GM19238 (cell line): ENCODE measurements at regions not wholly inside any gene's neighbourhood (a gene's known extent, or its start where the extent isn't known, plus 50 kb on each side); places are given as distances from the start of the nearest gene placed in this dataset.

Experiments
- DNase-seq: peaks from one replicate; pipeline ENCODE4 v3.0.0; 2011; ENCODE audit warnings: low spot score; ENCODE audit not compliant: insufficient read length

DNA sequence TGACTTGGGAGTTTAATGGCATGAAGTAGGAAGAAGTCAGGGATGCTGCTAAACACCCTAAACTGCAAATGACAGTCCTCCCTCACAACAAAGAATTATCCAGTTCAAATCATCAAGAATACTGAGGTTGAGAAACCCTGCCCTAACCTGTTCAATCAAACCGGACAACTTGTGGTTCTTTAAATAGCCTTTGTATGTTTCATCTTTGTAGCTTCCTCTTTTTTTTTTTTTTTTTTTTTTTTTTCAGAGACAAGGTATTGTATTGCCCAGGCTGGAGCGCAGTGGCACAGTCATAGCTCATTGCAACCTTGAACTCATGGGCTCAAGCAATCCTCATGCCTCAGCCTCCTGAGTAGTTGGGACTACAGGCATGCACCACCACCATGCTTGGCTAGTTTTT, 52.5 kb upstream of the TTC29 start:
- DNase-seq, result no peak

DNA sequence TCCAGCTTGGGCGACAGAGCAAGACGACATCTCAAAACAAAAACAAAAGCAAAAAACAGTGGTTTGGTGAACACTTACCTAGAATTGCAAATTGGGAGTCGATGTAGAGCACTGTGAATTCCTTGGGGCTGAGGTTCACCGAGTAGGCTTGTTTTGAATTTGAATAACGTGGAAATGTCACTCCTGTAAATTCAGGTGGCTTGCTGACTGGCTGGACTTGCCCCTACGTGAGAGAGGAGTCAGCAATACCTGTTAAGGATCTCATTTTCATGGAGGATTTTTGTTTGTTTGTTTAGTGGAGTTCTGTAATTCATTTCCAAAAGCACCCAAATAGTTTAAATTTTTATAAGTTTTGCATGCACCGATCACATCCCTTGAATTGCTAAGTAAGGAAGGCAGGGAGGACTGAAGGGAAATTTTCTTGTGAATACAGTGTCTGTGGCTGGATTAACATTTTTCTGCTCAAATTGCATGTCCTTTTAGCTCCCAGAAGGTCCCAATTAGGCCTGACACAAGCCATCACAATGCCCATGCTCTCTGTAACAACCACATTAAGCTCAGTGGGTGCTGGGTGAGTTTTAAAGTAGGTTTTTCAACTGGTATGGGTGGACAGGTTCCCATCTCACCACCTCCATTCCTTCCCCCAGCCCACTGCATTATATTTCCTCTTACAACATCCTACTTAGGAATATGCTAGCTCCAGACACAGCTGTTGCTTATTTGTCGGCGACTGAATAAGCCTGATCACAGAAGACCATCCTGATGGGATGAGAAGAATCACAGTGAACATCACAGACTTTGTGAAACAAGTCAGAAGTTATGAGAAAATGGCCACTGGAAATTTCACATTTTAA, 58.5 kb upstream of the TTC29 start:
- no peak for DNase-seq

DNA sequence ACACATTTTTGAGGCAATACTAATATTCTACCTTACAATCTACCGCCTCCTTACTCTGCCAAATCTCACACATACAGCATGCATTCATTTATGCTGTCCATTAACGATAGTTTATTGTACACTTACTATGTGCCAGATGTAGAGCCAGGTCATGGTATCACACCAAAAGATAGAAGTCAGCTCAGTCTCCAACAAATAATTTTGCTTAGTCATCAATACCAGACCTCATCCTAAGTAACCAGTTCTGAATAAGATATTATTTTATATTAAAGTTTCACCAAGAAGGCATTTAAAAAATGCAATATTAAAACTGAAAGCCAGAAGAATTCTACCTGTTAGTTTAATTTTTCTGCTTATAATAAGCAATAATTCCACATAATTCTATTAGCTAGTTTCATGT, 60.6 kb upstream of the TTC29 start:
- no peak for DNase-seq

DNA sequence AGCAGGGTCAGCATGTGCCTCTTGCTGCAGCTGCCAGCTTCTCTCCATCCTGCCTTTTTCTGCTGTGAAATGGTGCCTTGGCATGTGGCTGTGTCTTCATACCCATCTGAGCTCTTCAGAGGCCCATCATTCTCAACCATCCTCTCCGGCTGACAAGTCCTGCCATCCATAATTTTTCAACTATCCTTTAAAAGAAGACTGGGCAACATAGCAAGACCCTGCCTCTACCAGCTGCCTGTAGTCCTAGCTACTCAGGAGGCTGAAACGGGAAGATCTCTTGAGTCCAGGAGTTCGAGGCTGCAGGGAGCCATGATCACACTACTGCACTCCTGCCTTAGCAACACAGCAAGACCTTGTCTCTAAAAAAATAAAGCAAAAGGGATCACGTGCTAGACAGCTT, 64.2 kb upstream of the TTC29 start:
- DNase-seq, result no peak

DNA sequence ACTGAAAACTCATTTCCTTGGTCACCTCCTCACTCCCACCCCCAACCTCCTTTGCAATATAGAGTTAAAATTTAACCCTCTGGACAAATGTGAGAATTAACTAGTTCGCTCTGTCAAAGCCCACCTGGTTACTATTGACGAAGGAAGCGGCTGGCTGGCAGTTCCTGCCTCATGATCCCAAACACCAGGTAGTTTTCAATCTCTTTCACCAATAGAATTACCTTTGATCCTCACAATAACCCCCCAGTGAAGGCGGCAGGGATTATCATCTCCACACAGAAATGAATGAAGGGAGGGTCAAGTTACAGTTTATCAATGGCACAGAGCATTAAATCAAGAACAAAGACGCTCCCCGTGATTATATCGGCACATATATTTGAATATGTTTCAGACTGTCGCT, 65.7 kb upstream of the TTC29 start:
- DNase-seq, result no peak

DNA sequence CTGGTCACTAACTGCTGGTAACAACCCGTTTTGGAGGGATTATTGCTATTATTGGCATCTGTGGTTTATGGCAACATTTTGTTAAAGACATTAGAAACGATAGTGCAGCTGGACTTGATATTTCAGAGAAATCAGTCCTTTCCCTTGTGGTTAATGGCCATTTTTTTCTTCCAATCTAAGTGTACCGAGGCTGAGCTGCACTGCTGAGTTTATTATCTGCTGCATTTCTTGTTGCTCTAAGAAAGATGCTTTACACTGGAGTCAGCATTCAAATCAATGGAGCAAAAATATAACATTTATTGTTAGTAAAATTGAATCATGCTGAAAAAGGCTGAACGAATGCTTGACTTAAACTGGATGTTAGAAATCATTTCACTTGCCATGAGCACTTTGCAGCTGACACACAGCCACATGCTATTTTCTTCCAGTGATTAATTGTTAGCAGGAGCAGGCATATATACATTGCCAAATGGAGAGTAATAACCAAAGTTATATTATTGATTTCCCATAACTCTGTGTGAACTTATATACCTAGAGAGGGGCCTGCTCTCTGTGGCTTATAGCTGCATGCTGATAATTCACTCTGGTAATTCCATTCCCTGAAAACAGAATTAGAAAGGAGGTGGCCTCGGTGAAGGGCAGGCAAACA, 66.5 kb upstream of the TTC29 start:
- DNase-seq, result no peak

DNA sequence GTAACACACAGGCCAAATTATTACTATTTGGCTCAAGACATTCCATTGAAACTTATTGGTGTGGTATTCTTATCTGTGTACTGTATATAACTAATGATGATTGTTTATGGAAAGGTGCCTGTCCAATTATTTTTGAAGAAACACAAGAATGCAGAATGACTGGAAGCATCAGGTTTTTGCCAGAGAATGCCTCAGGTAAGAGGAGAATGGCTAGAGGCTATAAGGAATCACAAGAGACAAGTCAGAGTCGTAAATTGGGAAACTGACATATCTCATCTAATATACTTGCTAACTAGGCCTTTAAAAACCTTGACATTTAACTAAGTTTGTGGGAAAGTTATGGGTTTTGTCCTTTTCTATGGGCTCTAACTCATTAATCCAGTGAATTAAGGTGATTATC, 69.3 kb upstream of the TTC29 start:
- DNase-seq, result no peak

DNA sequence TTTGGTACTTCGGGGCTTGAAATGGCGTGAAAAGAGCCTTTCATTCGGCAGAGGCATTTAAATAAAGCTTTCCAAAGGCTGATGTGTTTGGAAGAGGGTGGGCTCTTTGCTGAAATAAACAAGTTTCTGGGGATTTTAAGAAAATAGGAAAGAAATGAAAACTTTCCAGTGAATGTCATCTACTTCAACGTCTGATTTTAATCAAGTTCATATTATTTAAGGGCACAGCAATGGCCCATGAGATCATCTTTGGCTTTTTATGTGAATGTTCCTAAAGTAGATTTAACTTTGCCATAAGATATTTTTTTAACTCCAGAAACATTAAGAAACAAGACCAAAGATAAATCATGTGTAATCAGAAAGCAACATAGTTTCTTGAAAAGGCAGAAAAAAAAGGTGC, 69.8 kb upstream of the TTC29 start:
- no peak for DNase-seq

DNA sequence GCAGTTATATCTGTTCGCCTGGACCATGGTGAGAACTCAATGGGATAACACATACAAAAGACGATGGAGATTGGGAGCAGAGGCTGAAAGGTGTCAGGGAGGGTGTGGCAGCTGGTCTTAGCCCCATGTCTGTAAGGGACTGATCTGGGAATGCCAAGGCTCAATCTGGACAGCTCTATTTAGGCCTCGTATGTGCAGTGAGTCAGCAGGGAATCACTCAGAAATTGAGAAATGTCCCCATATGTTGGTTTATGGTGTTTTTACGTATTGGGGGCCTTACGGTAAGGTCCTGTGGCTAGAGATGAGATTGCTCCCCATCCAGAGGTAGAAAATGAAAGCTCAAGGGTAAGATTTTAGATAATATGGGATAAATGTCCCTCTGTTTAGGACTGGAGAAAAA, 71.4 kb upstream of the TTC29 start:
- no peak for DNase-seq

DNA sequence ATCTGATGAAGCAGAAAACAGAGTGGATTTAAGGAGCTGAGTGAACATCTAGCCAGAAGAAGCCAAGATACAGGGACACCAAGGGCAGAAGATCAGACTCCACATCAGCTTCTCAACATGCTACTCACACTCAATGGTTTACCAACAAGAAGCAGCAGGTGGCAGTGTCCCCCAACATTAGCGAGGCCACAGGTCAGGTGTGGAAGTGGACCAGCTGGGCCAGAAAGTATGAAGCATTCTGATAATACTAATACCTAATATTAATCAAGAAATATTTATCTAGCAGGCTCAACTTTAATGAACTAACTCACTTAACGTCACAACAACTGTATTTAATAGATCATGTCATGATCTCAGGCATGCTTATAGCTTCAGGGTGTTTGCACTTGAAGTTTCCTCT, 73.4 kb upstream of the TTC29 start:
- no peak for DNase-seq

DNA sequence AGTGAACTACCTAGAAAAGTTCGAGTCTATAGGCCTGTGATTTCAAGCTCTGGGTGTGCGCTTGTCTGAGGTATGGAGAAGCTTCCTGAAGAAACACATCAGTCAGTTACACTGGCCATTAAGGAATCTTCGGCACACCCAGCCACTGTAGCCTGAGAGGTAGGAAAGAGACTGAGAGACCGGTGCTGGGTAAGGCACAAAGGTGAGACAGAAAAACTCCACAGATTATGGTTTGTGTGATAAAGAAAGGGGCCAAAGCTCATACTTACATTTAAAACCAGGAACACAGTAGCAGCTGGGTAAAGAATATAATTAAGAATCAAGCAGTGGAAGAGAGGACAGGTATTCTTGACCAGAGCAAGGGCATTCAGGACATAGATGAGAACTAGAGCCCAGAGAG, 74.8 kb upstream of the TTC29 start:
- no peak for DNase-seq

DNA sequence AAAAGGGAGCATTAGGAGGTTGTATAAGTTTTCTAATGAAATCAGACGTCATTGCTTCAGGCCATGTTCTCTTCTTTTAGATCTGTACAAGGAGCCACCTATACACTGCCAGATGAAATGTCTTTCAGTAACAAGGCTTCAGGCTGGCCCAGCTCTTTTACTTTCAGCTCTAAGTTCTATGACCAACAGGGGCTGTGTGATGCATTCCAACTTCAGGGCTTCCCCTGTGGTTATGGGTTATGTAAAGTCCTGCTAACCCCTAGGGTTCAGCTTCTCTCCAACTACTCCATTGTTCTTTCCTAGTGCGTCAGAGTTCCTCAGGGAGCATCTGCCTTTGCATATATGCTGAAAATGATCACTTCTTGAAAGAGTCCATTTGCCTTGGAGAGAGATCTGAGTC, 79.4 kb upstream of the TTC29 start:
- no peak for DNase-seq

DNA sequence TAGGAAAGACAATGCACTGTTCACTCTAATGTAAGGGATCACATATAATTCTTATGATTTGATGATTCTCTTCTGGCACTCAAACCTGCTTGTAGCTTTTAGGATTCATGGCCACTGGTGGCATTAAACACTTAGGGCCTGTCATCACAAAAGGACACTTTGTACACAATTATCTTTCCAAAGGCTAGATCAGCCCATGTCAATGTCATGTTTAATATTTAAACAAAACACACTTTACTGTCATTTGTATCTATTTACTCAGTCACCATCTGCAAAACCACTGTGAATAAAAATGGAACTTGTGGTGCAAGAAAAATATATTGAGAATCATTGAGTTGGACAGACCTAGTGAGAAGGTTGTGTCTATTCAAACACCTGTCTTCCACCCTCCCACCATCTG, 83.6 kb upstream of the TTC29 start:
- DNase-seq, result no peak

DNA sequence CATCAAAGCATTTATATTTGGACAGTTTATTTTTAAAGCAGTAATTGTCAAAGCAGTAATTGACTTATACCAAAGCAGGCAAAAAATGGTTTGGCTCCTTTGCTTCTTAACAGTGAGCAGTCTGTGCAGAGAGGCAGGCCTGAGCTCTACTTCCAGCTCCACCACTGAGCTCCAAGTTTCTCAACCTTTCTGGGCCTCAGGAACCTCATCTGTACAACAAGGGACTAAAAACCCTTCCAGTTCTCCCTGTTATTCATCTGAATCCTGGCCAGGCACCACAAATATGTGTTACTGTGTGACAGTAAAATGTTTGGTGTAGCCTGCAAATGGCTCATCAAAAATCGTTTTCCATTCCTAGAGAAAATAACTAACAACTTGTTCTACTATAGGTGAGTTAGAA, 88.7 kb upstream of the TTC29 start:
- DNase-seq, result no peak

DNA sequence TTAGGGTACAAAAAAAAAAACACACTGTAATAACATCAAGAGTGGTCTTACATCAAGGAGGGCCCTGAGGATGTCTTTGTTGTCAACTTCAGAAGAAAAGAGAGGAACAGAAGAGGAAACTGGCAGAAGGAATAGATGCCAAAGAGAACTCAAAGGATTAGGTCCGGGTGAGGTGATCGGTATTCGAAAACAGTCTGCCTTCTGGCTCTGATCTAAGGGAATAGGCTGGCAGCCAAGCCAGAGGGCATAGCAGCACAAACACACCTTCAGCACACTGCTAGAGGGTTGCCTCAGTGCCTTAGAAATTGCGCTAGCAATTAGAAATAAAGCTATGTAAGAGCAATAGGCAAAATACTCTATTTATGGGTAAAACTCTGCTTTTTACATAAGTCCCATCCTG, 91.4 kb upstream of the TTC29 start:
- DNase-seq, result no peak

DNA sequence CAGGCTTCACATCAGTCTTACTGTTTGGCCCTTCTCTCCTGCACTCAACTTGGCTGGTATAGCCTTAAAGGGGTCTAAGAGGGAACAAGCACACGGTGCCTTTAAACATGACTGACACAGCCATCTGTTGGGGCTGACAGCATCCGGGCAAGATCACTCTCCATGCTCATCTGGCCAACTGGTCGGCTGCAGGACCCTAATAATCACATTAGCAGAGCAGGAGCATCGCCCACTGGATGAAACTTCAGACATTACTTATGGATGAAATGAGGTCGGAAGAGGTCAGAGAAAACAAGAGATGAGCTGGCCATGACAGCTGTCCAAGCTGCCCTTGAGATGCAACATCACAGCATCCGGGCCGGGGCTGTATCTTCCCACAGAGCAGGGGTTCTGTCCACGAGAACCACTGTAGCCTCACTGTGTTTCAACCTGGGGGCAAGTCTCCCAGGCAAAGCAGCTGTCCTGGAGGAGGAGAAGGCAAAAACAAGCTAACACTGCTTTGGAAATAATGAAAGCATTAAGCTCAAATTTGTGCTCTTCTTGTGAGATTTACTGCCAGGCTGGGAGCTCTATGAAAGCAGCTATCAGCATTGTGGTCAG, 94.4 kb upstream of the TTC29 start:
- DNase-seq, result no peak

DNA sequence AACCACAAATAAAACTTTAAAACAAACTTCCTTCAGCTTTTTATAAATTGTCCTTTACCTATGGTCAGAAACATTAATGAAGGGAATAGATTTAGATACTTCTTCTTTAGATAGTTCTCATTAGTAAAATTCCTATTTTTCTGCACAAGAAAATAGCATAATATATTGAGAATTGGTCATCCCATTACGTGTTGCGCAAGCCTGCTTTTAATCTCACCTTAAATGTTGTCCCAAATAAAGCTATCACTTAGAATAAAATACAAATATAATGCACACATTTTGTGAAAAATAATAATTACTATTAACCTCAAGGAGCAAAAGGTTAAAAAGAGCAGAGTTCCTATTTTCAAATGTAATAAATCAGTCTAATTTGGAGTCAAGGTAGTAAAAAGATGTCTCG, 95.2 kb upstream of the TTC29 start:
- no peak for DNase-seq

DNA sequence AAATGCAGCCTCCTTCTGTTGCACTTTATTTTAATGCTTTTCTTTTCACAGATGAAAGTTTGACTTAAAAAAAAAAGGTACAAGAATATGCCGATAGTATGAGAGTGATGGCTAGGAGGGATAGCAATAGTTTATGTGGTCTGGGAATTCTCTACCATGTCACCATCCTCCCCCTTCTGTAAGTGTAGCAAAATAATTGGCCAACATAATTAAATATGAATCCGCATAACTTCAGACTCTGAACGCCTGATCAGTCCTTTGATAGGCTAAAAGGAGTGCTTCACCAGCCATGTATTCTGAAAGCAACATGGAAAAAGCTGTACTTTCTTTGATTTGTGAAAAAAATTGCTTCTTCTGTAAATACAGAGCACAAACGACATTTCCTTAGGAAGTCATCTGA, 95.7 kb upstream of the TTC29 start:
- DNase-seq, result no peak

DNA sequence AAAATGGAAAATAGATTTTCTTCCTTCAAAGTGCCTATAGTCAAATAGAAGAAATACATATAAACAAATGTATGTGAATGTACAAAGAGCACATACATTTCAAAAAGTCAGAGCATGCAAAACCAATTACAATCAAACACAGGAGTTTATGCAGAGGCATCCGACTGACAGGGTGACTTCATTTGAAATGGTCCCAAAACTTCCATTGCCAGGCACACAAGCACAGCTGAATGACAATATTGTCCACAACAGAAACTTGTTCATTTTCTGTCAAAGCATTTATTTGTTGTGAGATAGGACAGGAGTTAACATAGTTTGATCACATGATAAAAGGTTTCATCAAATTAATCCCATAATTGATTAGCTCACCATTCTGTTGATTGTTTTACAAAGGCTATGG, 96.4 kb upstream of the TTC29 start:
- DNase-seq, result no peak

DNA sequence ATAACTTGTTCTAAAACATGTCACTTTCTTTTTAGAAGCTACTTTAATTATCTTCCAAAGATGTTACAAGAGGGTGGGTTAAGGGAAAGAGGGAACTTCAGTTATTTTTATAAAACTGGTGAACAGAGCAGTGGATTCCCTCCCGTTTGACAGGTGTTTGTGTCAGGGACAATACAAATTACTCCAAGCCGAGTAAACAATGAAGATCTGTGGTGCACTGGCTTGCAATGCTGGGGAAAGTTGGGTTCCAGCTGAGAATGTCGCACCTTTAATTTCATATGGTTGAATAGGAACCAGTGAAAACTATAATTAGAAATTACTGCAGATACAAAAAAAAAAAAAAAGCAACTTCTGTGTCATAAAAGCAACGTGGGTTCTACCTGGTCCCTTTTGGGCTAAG, 98.6 kb upstream of the TTC29 start:
- no peak for DNase-seq

DNA sequence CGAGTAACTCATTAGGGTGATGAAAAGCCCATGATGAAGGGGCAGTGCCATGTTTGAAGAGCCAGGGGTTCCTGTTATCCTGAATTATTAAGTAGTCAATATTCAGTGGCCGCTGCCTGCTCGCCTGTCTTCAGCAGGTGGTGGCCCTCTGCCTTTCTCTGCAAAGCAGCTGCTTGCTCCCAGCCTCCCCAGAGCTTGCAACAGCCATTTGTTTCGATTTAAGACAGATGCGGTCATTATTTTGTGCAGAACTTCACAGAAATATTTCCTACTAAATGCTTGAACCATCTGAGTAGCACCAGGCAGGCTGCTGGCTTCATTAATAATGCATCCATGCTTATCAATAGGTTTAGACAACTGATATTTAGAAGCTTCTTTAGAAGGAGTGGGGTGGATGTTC, 104.3 kb upstream of the TTC29 start:
- DNase-seq, result no peak

DNA sequence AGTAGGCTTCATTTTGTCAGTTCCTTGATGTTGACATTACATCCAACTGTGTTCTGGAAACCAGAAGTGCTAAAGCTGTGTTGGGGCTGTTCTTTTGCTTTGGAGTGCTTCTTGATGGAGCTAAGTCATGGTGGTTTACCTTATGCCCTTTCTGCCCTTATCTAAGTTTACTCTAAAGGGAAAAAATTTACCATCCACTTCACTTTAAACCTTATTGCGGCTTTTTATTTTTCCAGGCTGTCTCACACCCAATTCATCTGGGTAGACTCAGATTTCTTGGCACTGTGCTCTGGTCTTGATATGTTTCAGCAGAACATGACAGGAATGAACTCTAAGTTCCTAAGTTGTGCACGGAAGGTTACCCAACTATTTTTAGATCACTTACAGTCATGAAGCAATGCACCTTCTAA, 104.7 kb upstream of the TTC29 start:
- no peak for DNase-seq

DNA sequence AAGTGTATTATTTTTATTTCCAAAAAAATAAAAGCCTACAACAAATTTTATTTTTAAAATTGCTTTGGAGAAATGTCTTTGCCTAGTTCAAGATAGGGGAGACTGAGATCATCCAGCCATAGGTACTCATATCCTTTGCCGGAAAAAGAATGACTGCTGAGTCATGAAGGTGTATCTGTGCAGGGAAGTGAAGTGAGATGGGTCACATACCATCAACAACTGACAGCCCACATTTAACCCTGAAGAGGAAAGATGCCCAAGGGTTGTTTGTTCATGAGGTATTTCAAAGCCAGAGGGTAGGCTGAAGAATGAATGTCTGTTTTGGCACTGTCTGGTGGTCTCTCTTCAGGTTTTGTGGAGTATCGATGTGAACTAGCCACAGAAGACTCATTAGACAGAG, 106.7 kb upstream of the TTC29 start:
- DNase-seq, result no peak
